ENCODE measurements at regions not wholly inside any gene's neighbourhood (a gene's known extent, or its start where the extent isn't known, plus 50 kb on each side); places are given as distances from the start of the nearest gene placed in this dataset.

GRCh38 chrX:116827063-116827462, 364.3 kb upstream of the CT83 start:
- no peaks in the 10 kb centered on the region; the same call in 1 of the 2 replicates for H3K9me2 ChIP-seq (ENCODE audit: insufficient read depth)
- no TSS peak for BruUV-seq (replicated peaks)

GRCh38 chrX:116824785-116825184, 362.0 kb upstream of the CT83 start:
- POLR2A ChIA-PET (ENCODE audit: unreplicated experiment): no interaction called here
- DNase-seq: no peak
- H4K20me1 ChIP-seq (ENCODE audit: insufficient read depth): no peaks in the 10 kb centered on the region
- H3K4me2 ChIP-seq: no peak overlapping the region
- H3K79me2 ChIP-seq (ENCODE audit: low read depth): no peaks in the 10 kb centered on the region
- TF ChIP-seq CTCF (conservative IDR thresholded peaks at IDR 0.05) (no peak), EZH2 (IDR thresholded peaks at IDR 0.05; ENCODE audit: low read depth) (no peak)
- no peaks in the 10 kb centered on the region for H3K9me3 ChIP-seq (ENCODE audit: insufficient read depth, low read depth)
- no peak overlapping the region for H3K27ac ChIP-seq
- CTCF ChIA-PET: no interaction called here
- no peaks in the 10 kb centered on the region for H3K36me3 ChIP-seq (ENCODE audit: low read depth)
- H3F3A ChIP-seq (ENCODE audit: insufficient read depth, low read depth): no peaks in the 10 kb centered on the region
- no peaks in the 10 kb centered on the region; the same call in 1 of the 2 replicates for H3K9me2 ChIP-seq (ENCODE audit: insufficient read depth)
- H3K4me3 ChIP-seq: no peak overlapping the region
- H3K27me3 ChIP-seq (ENCODE audit: insufficient read depth, low read depth): no peaks in the 10 kb centered on the region
- no peak overlapping the region for H2AFZ ChIP-seq
- BruUV-seq (replicated peaks): no TSS peak
- intact Hi-C loops (cut with micrococcal nuclease; ENCODE audit: unreplicated experiment): no loop called here
- H3K4me1 ChIP-seq (replicated peaks; ENCODE audit: insufficient read depth): no peaks in the 10 kb centered on the region

More at GRCh38 chrX:116827063-116827462, 364.3 kb upstream of the CT83 start:
- H3K4me1 ChIP-seq (replicated peaks; ENCODE audit: insufficient read depth): 0 out of 2 replicates have a peak, but pooled peaks cover 1% of the 10 kb centered on the region
- H2AFZ ChIP-seq: no peak overlapping the region
- intact Hi-C loops (cut with micrococcal nuclease; ENCODE audit: unreplicated experiment): no loop called here
- no peaks in the 10 kb centered on the region for H3K36me3 ChIP-seq (ENCODE audit: low read depth)
- no peak overlapping the region for H3K4me2 ChIP-seq
- H3K27me3 ChIP-seq (ENCODE audit: insufficient read depth, low read depth): no peaks in the 10 kb centered on the region
- CTCF ChIA-PET: no interaction called here
- no peak for DNase-seq
- H3K27ac ChIP-seq: no peak overlapping the region
- no peaks in the 10 kb centered on the region for H3F3A ChIP-seq (ENCODE audit: insufficient read depth, low read depth)
- H3K79me2 ChIP-seq (ENCODE audit: low read depth): no peaks in the 10 kb centered on the region
- H4K20me1 ChIP-seq (ENCODE audit: insufficient read depth): no peaks in the 10 kb centered on the region
- TF ChIP-seq EZH2 (IDR thresholded peaks at IDR 0.05; ENCODE audit: low read depth) (no peak), CTCF (conservative IDR thresholded peaks at IDR 0.05) (no peak)
- no peaks in the 10 kb centered on the region for H3K9me3 ChIP-seq (ENCODE audit: insufficient read depth, low read depth)
- H3K4me3 ChIP-seq: no peak overlapping the region
- POLR2A ChIA-PET (ENCODE audit: unreplicated experiment): no interaction called here

- no peaks in the 10 kb centered on the region for H3K27me3 ChIP-seq (ENCODE audit: insufficient read depth, low read depth)
- TF ChIP-seq CTCF (conservative IDR thresholded peaks at IDR 0.05) (no peak), EZH2 (IDR thresholded peaks at IDR 0.05; ENCODE audit: low read depth) (no peak)
- BruUV-seq (replicated peaks): no TSS peak
- H3K27ac ChIP-seq: no peak overlapping the region
- ChIA-PET POLR2A (ENCODE audit: unreplicated experiment) (no interaction called here), CTCF (no interaction called here)
- no peak overlapping the region for H3K4me3 ChIP-seq
- no peaks in the 10 kb centered on the region for H4K20me1 ChIP-seq (ENCODE audit: insufficient read depth)
- H3K4me1 ChIP-seq (replicated peaks; ENCODE audit: insufficient read depth): no peaks in the 10 kb centered on the region
- H2AFZ ChIP-seq: no peak overlapping the region
- H3K9me3 ChIP-seq (ENCODE audit: insufficient read depth, low read depth): no peaks in the 10 kb centered on the region
- DNase-seq: no peak
- no peak overlapping the region for H3K4me2 ChIP-seq
- H3K9me2 ChIP-seq (ENCODE audit: insufficient read depth): no peaks in the 10 kb centered on the region; the same call in 1 of the 2 replicates
- H3K79me2 ChIP-seq (ENCODE audit: low read depth): no peaks in the 10 kb centered on the region
- H3F3A ChIP-seq (ENCODE audit: insufficient read depth, low read depth): no peaks in the 10 kb centered on the region
- H3K36me3 ChIP-seq (ENCODE audit: low read depth): no peaks in the 10 kb centered on the region
- intact Hi-C loops (cut with micrococcal nuclease; ENCODE audit: unreplicated experiment): no loop called here
Measured at GRCh38 chrX:116823677-116824076, 360.9 kb upstream of the CT83 start.
